Right lobe of liver (tissue), 4 donors: ENCODE measurements at regions not wholly inside any gene's neighbourhood (a gene's known extent, or its start where the extent isn't known, plus 50 kb on each side); places are given as distances from the start of the nearest gene placed in this dataset.

ENCODE experiments used
- CTCF ChIP-seq, 4 donors: fragments of 200-600 bp in 3 of 4; fragments of 450-650 bp in 1 of 4; IDR thresholded peaks; one replicate each; pipeline versions ENCODE4 v1.5.1 to v1.8.0; 2016 to 2022; ENCODE audit warnings: antibody characterized with exemption in 4 of 4, mild to moderate bottlenecking in 2 of 4
- POLR2A ChIP-seq: fragments of 450-650 bp; IDR thresholded peaks from one replicate; pipeline ENCODE4 v1.6.1; 2017; ENCODE audit warnings: antibody characterized with exemption, mild to moderate bottlenecking
- donor health status: DM: no; HTN: no; CAD: no.
- donor health status: DM: no; HTN: no; CAD: no.
- donor health status: DM: no; HTN: yes; CAD: no.

GRCh38 chr9:11349187-11349586 is 736.4 kb upstream of the PTPRD start:
- TF ChIP-seq CTCF (IDR thresholded peaks at IDR 0.05) = no peak
- TF ChIP-seq POLR2A = no peak
